ENCODE measurements at regions not wholly inside any gene's neighbourhood (a gene's known extent, or its start where the extent isn't known, plus 50 kb on each side); places are given as distances from the start of the nearest gene placed in this dataset.
A peak's percentile ranks its signal among the peaks of the same experiment; 100 is the strongest.
"Not testable (repeated sequence)": the region's sequence is repeated elsewhere in the genome, so short reads cannot be mapped to it uniquely, and the experiment has no call there.

DNA sequence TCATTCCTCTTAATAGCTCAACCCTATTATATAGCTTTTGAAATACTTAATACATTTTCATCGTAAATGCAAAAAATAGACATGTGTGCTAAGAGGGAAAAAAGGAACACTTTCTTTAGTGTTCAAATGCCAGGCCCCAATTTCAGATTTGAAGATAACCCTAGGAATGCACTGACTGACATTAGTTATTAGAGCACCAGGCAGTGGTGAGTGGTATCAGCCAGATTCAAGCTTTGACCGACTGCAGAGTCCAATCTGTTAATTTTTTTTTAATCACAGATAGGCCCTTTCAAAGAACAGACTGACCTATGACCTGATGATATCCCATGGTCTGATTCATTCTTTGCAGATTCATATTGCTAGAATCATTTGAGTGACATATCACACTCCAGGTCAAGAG is 874.2 kb upstream of the CHORDC1 start:
- no peak for FAIRE-seq

GRCh38 chr11:91093141-91093540 is 870.3 kb upstream of the CHORDC1 start:
- FAIRE-seq, result no peak

DNA sequence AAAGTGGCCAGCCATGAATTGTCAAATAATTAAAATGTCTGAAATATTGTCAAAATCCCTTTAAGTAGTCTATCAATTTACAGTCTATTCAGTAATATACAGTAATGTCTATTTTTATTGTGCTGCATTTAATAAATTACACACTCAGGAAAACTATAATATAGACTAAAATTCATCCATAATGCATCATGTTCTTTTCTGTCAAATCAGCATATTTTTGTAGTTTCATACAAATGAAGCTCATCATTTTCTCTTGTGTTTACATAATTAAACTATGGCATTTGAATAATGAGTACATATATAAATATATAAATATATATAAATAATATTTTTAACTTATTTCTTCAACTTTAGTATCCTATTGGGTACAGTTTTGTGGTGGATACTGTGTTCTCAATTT is 868.7 kb upstream of the CHORDC1 start:
- no peak for FAIRE-seq

DNA sequence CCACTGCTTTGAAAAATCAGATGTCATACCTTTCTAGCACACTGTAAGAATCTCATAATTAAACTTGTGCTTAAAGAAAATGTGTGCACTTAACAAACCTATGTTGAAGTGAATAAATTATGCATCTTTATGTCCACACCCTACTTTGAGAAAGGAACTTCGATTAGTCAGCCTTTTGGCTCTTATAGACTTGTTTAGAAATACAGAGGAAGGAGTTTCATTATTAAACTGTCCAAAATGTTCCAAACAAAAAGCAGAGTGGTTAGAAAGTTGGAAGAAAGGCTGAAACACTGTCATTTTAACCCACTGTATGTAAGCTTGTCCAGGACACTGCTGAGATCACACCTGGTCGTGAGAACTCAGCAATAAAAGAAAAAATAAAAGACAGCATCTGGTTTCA is 863.2 kb upstream of the CHORDC1 start:
- no peak for FAIRE-seq

DNA sequence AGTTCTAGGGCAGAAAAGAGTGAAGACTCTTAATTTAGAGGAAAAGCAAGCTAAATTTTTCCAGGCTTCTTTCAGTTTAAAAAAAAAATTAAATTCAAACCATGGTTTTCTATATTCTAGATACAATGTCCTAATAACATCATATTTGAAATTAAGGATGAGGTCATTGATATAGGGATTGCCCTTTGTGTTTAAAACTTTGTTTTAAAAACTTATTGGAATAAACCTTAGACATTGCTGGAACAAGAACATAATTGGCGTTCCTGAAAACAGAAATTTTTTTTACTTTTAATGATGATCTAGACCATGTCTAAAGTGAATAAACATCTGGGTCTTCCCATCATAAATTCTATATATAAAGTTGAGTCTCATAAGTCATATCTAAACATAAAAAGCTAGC is 859.4 kb upstream of the CHORDC1 start:
- FAIRE-seq, result no peak

GRCh38 chr11:91081440-91082043 is 858.7 kb upstream of the CHORDC1 start:
- no peak for FAIRE-seq

- no peak for FAIRE-seq
These were observed 855.4 kb upstream of the CHORDC1 start for GRCh38 chr11:91078221-91078620.

GRCh38 chr11:91075032-91075695 is 852.3 kb upstream of the CHORDC1 start:
- FAIRE-seq, result no peak

DNA sequence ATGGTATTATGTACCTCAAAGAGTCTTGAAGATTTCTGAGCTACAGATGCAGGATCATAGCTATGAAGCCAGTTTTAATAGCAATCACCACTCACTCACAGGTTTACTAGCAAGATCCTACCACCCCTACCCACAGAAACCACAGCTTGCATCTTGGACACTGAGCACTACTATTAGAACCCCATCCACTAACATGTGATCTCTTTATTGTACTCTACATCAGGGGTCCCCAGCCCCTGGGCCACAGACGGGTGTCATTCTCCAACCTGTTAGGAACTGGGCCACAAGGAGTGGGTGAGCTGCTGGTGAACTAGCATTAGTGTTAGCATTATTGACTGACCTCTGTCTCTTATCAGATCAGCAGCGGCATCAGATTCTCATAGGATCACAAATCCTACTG is 844.8 kb upstream of the CHORDC1 start:
- FAIRE-seq, result no peak

GRCh38 chr11:91066456-91067047 is 843.7 kb upstream of the CHORDC1 start:
- FAIRE-seq, result no peak

- not testable (repeated sequence) for FAIRE-seq
These were observed 840.5 kb upstream of the CHORDC1 start for GRCh38 chr11:91063399-91063798.

GRCh38 chr11:91047882-91048281 is 825.0 kb upstream of the CHORDC1 start:
- FAIRE-seq, result no peak

GRCh38 chr11:91046261-91046660 is 823.4 kb upstream of the CHORDC1 start:
- FAIRE-seq, result no peak

- FAIRE-seq, result no peak
These were observed 818.8 kb upstream of the CHORDC1 start for GRCh38 chr11:91041626-91042025.

DNA sequence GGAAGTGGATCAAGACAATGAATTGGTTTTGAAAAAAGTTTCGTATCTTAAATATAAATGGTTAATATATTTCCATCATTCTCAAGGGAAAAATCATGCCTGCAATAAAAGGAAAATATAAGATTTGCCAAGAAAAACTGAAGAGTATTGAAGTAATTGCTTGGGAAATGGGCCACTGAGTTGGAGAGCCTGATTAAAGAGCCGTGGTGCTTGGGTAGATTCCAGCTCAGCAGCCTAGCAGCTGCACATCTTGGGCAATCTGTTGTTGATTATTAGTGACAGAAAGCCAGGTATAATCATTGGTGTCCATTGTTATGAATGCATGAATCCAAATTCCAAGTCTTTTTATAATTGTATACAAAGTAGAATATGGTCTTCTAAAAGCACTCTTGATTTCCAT is 800.9 kb upstream of the CHORDC1 start:
- FAIRE-seq, result no peak

- FAIRE-seq, result peak; percentile 58
These were observed 788.7 kb upstream of the CHORDC1 start for GRCh38 chr11:91011503-91011902.

DNA sequence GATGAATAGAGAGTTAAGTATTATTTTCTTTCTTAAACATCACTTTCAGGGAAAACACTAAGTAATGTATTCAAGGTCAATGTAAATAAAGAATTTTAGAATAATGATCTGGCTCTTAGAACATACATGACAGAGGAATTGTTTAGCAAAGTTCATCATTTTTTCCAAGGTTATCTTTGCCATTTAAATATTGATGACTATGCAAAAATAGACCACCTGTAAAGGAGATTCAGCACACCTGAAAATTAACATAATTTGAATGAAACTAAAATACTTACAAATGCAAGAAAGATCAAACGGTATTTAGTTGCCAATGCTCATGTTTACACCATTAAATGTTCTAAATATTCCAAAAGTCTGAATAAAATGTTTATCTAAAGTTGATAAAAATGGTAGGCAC is 782.6 kb upstream of the CHORDC1 start:
- FAIRE-seq, result no peak

DNA sequence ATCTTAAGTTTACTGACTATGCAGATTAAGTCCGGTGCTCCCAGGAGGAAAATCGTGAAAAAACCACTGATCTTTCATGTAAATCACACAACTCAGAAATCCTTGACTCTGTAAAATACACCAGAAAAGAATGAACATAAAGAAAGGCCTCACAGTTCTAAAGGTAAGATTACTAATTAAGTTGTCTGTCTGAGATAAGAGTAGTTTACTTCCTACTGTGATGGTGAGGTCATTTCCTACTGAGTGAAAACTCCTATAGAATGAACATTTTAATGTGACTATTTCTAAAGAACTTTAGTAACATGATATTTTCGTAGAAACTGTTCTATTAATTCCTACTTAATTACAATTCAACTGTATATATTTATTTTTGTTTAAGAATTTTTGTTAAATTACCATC is 774.4 kb upstream of the CHORDC1 start:
- FAIRE-seq, result no peak

DNA sequence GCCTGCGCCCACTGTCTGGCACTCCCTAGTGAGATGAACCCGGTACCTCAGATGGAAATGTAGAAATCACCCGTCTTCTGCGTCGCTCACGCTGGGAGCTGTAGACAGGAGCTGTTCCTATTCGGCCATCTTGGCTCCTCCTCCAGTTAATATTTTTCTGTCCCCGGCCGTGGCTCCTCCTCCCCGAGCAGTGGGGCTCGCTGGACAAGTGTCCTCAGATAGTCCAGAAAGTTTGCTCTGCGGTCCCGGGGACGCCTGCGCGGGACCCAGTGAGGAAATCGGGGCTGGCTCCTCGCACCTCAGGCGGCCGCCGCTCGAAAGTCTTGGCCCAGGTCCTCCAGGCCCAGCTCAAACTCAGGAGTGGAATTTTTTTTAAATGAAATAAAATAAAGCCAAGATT is 749.3 kb upstream of the CHORDC1 start:
- FAIRE-seq, result not testable (repeated sequence)

DNA sequence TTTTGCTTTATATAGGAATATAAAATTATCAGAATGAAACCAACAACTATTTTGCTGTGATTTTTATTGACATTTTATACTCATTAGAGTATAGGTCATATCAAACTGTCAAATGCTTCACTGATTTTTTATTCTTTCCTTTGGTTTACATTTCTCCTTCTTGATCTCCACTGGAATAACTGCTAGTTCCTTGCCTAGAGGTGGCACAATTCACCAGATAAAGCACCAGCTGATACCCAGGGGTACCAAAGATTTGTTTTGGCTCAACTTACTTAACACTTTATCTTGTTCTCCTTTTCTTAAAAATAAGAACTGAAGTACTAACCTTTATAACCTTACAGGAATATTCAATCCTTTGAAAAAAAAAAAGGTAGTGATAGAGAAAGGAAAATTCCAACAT is 725.1 kb upstream of the CHORDC1 start:
- FAIRE-seq, result no peak

DNA sequence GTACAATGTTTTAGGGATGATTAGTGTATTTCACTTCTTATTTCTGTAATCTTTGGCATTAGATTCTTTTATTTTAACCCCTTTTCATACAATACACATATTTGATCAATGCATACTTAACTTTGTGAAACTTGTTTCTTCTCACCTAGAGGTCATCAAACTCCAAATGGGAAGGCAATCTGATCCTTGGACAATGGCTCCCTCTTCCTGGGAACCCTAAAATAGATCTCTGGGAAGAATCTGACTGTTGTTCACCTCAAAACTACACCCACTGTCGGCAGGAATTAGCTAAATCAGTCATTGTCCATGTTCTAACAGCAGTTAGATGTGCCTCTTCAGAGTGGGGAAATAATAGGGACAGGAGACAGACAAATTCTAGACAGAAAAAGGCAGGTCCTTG is 707.4 kb upstream of the CHORDC1 start:
- no peak for FAIRE-seq

GRCh38 chr11:90919332-90919731 is 696.5 kb upstream of the CHORDC1 start:
- no peak for FAIRE-seq

DNA sequence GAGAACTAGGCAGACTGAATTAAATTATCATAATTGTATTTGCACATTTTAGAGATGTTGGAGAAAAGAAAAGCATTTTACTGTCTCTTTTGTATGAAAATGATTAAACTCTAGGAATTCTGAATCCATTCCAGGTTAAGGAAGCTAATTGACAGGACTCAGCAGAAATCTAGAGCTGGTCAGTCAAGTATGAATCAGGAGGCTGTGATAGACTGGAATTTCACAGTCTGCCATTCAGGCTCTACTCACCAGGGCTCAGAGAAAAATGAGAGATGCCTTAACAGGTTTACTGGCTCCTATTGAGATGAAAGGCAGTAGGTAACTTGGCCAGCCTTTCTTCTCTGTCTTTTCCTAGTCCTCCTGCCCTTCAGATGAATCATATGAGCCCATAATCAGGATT is 693.9 kb upstream of the CHORDC1 start:
- FAIRE-seq, result no peak

- FAIRE-seq, result no peak
These were observed 690.4 kb upstream of the CHORDC1 start for GRCh38 chr11:90913131-90913668.

Measured in A204.1 (cell line).